Tibial artery (tissue), 4 donors: ENCODE measurements at regions not wholly inside any gene's neighbourhood (a gene's known extent, or its start where the extent isn't known, plus 50 kb on each side); places are given as distances from the start of the nearest gene placed in this dataset.

Experiments
- DNase-seq, 2 donors: peaks; one replicate each; pipeline ENCODE4 v3.0.0-alpha.2; 2019
- H3K27ac ChIP-seq, 2 donors: fragments of 200-600 bp; sonication (generic) in 1 of 2; 1 replicate in 1 of 2; 2 replicates in 1 of 2; pipeline ENCODE4 v1.5.1; 2018 to 2019; ENCODE audit warnings: mild to moderate bottlenecking in 1 of 2
- H3K27me3 ChIP-seq, 2 donors: fragments of 200-600 bp; sonication (generic) in 1 of 2; one replicate each; pipeline versions ENCODE4 v1.5.1 to v1.6.0; 2016 to 2019
- H3K36me3 ChIP-seq, 3 donors: fragments of 200-600 bp; sonication (generic) in 2 of 3; one replicate each; pipeline ENCODE4 v1.5.1; 2016 to 2019; ENCODE audit warnings: mild to moderate bottlenecking in 2 of 3
- H3K4me1 ChIP-seq, 4 donors: fragments of 200-600 bp; sonication (generic) in 2 of 4; 1 replicate in 3 of 4; 2 replicates in 1 of 4; pipeline ENCODE4 v1.5.1; 2016 to 2019
- H3K4me3 ChIP-seq, 2 donors: fragments of 200-600 bp; sonication (generic) in 1 of 2; 1 replicate in 1 of 2; 2 replicates in 1 of 2; pipeline ENCODE4 v1.5.1; 2018 to 2019; ENCODE audit warnings: mild to moderate bottlenecking in 2 of 2
- H3K9me3 ChIP-seq, 3 donors: fragments of 200-600 bp; sonication (generic) in 1 of 3; one replicate each; pipeline ENCODE4 v1.5.1; 2016 to 2019
- CTCF ChIP-seq, 2 experiments: fragments of 200-600 bp in 1 of 2; fragments of 450-650 bp in 1 of 2; IDR thresholded peaks; one replicate each; pipeline ENCODE4 v1.5.1; 2017 to 2019; ENCODE audit warnings: antibody characterized with exemption in 2 of 2, mild to moderate bottlenecking in 1 of 2, moderate library complexity in 1 of 2
- intact Hi-C: fragments of 100-400 bp; cut with DNase I; formaldehyde crosslinking; loops from one replicate; pipeline ENCODE4 v1.15.0; 2023; ENCODE audit warnings: low total_unique reads

GRCh38 chr6:140857739-140858380 is 1274.9 kb upstream of the GJE1 start:
- H3K27ac ChIP-seq = peak overlapping the region; percentile 48 to 60

GRCh38 chr6:140855520-140855919 is 1277.2 kb upstream of the GJE1 start:
- no peak for TF ChIP-seq CTCF (IDR thresholded peaks at IDR 0.05)
- Histone ChIP-seq H3K27ac (no peak overlapping the region), H3K27me3 (no peaks in the 10 kb centered on the region), H3K4me1 (peaks cover 0 to 37% (median 15%) of the 10 kb centered on the region in 4 donors), H3K36me3 (no peaks in the 10 kb centered on the region), H3K4me3 (no peak overlapping the region), H3K9me3 (no peaks in the 10 kb centered on the region)
- no peak for DNase-seq
- intact Hi-C loops = no loop called here

More at GRCh38 chr6:140857739-140858380, 1274.9 kb upstream of the GJE1 start:
- Histone ChIP-seq H3K36me3 (no peaks in the 10 kb centered on the region), H3K9me3 (no peaks in the 10 kb centered on the region), H3K4me3 (no peak overlapping the region), H3K4me1 (peaks cover 0 to 36% (median 15%) of the 10 kb centered on the region in 4 donors), H3K27me3 (no peaks in the 10 kb centered on the region)
- TF ChIP-seq CTCF (IDR thresholded peaks at IDR 0.05) = no peak
- intact Hi-C loops = no loop called here
- DNase-seq = no peak

- intact Hi-C loops = no loop called here
- no peak for DNase-seq
Measured at GRCh38 chr6:140854318-140854717, 1278.4 kb upstream of the GJE1 start.

GRCh38 chr6:140850438-140850837 is 1282.3 kb upstream of the GJE1 start:
- Histone ChIP-seq H3K4me3 (no peak overlapping the region), H3K27me3 (no peaks in the 10 kb centered on the region), H3K9me3 (no peaks in the 10 kb centered on the region), H3K27ac (no peak overlapping the region), H3K4me1 (peaks cover 0 to 53% (median 12%) of the 10 kb centered on the region in 4 donors), H3K36me3 (no peaks in the 10 kb centered on the region)
- intact Hi-C loops = no loop called here
- TF ChIP-seq CTCF (IDR thresholded peaks at IDR 0.05) = no peak
- no peak for DNase-seq

More at GRCh38 chr6:140854318-140854717, 1278.4 kb upstream of the GJE1 start:
- Histone ChIP-seq H3K4me3 (no peak overlapping the region), H3K27ac (peak overlapping the region; percentile 32 to 55), H3K9me3 (no peaks in the 10 kb centered on the region), H3K36me3 (no peaks in the 10 kb centered on the region), H3K4me1 (peaks cover 0 to 47% (median 17%) of the 10 kb centered on the region in 4 donors), H3K27me3 (no peaks in the 10 kb centered on the region)
- no peak for TF ChIP-seq CTCF (IDR thresholded peaks at IDR 0.05)

- Histone ChIP-seq H3K27ac (no peak overlapping the region), H3K4me3 (no peak overlapping the region), H3K27me3 (no peaks in the 10 kb centered on the region), H3K4me1 (peaks cover 0 to 51% (median 12%) of the 10 kb centered on the region in 4 donors), H3K9me3 (no peaks in the 10 kb centered on the region), H3K36me3 (no peaks in the 10 kb centered on the region)
- DNase-seq = no peak
- TF ChIP-seq CTCF (IDR thresholded peaks at IDR 0.05) = no peak
- intact Hi-C loops = no loop called here
Measured at GRCh38 chr6:140849456-140849855, 1283.3 kb upstream of the GJE1 start.
